T-cell (primary cell): ENCODE measurements at regions not wholly inside any gene's neighbourhood (a gene's known extent, or its start where the extent isn't known, plus 50 kb on each side); places are given as distances from the start of the nearest gene placed in this dataset.

Experiments
- ATAC-seq, 4 experiments: fragments of 200-7000 bp in 3 of 4; fragments of 150-1000 bp in 1 of 4; cut with Tn5 transposase; replicated peaks in 1 of 4; 1 replicate in 3 of 4; 2 replicates in 1 of 4; pipeline ENCODE4 v1.10.0; 2021; ENCODE audit warnings: moderate library complexity in 3 of 4, mild to moderate bottlenecking in 2 of 4, moderate number of reproducible peaks in 1 of 4
- CTCF ChIA-PET, 2 donors: fragments of 300-600 bp; sonication (Branson Sonifier 250); formaldehyde crosslinking; loops; one replicate each; lab custom pipeline; 2022; ENCODE audit warnings: antibody characterized with exemption in 2 of 2; lab: Charles Lee
- POLR2A ChIA-PET, 2 donors: fragments of 300-600 bp; sonication (Branson Sonifier 250); formaldehyde crosslinking; loops; one replicate each; lab custom pipeline; 2022; ENCODE audit warnings: antibody characterized with exemption in 2 of 2; lab: Charles Lee
- DNase-seq, 35 experiments: peaks; one replicate each; pipeline versions ENCODE4 v3.0.0 to v3.0.0-alpha.2; 2013 to 2023
- H3K27ac ChIP-seq: one replicate; pipeline ENCODE4 v1.5.1; 2013; ENCODE audit warnings: low read length
- H3K27me3 ChIP-seq, 2 experiments: replicated peaks in 1 of 2; 1 replicate in 1 of 2; 2 replicates in 1 of 2; pipeline versions ENCODE4 v1.6.1 to v1.7.0; 2013; ENCODE audit warnings: low read length in 1 of 2, mixed read lengths in 1 of 2; ENCODE audit not compliant: control insufficient read depth in 2 of 2, insufficient read depth in 2 of 2; ENCODE audit errors: extremely low read depth in 1 of 2
- H3K36me3 ChIP-seq, 2 donors: 1 replicate in 1 of 2; 2 replicates in 1 of 2; pipeline versions ENCODE4 v1.6.1 to v1.7.0; 2013; ENCODE audit warnings: low read length in 1 of 2; ENCODE audit not compliant: control insufficient read depth in 2 of 2, insufficient read depth in 1 of 2; ENCODE audit errors: extremely low read depth in 1 of 2
- H3K4me1 ChIP-seq, 2 experiments: 1 replicate in 1 of 2; 2 replicates in 1 of 2; pipeline versions ENCODE4 v1.6.1 to v1.7.0; 2013; ENCODE audit warnings: low read length in 2 of 2, mixed read lengths in 1 of 2; ENCODE audit not compliant: insufficient read depth in 2 of 2, control insufficient read depth in 1 of 2; ENCODE audit errors: extremely low read depth in 1 of 2
- H3K4me3 ChIP-seq, 2 donors: 1 replicate in 1 of 2; 2 replicates in 1 of 2; pipeline versions ENCODE4 v1.5.1 to v1.7.0; 2013; ENCODE audit warnings: mild to moderate bottlenecking in 2 of 2, low read length in 1 of 2, moderate library complexity in 1 of 2; ENCODE audit not compliant: control insufficient read depth in 1 of 2; ENCODE audit errors: extremely low read depth in 1 of 2
- H3K9me3 ChIP-seq: 2 replicates; pipeline ENCODE4 v1.7.0; 2013
- H3K27ac Mint-ChIP-seq, 2 donors: one replicate each; pipeline ENCODE4 v1.8.0; 2020 to 2021; ENCODE audit warnings: mild to moderate bottlenecking in 2 of 2, mixed read lengths in 2 of 2
- H3K27me3 Mint-ChIP-seq, 2 donors: one replicate each; pipeline ENCODE4 v1.8.0; 2021 to 2022; ENCODE audit warnings: mixed read lengths in 2 of 2
- H3K36me3 Mint-ChIP-seq: one replicate; pipeline ENCODE4 v1.8.0; 2021; ENCODE audit warnings: mixed read lengths
- H3K4me1 Mint-ChIP-seq, 3 donors: one replicate each; pipeline ENCODE4 v1.8.0; 2020 to 2022; ENCODE audit warnings: mixed read lengths in 3 of 3, mild to moderate bottlenecking in 1 of 3
- H3K4me3 Mint-ChIP-seq, 3 donors: one replicate each; pipeline ENCODE4 v1.8.0; 2020 to 2022; ENCODE audit warnings: mild to moderate bottlenecking in 3 of 3, mixed read lengths in 3 of 3, moderate library complexity in 3 of 3
- H3K9me3 Mint-ChIP-seq, 3 donors: one replicate each; pipeline ENCODE4 v1.8.0; 2020 to 2022; ENCODE audit warnings: mixed read lengths in 3 of 3
- WGBS: methylation state at CpG from one replicate; pipeline ENCODE4 v1.1.5; 2013; ENCODE audit warnings: missing lambda C conversion rate; ENCODE audit not compliant: insufficient coverage; 5-methylcytosine and 5-hydroxymethylcytosine counted together

DNA sequence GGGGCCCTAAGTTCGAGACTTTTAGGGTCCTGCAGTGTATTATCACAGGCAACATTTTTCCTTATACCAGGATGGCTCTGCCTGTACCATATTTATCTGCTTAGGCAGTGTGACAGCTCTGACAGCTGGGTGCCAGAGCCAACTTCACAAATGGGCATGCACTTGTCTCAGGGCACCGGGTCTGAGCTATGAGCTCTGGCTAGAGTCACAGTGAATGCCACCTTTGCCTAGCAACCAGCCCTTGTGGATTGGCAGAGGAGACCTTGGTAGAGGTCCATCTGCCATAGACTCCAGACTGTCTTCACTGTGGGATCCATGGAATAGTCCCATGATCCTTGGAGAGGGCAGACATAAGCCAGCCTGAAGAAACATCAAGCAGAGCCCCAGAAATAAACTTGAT lies 746.6 kb upstream of the TSPY4 start:
- Histone ChIP-seq H3K27me3 (no peaks in the 10 kb centered on the region), H3K4me3 (no peak overlapping the region), H3K27ac (no peak overlapping the region), H3K4me1 (no peaks in the 10 kb centered on the region), H3K36me3 (no peaks in the 10 kb centered on the region), H3K9me3 (no peaks in the 10 kb centered on the region)
- no peaks in the 10 kb centered on the region for H3K9me3 Mint-ChIP-seq
- DNase-seq, result no peak
- ATAC-seq, result no peak
- H3K4me3 Mint-ChIP-seq, result no peak overlapping the region
- H3K27me3 Mint-ChIP-seq, result no peaks in the 10 kb centered on the region
- no peak overlapping the region for H3K27ac Mint-ChIP-seq
- 0% methylated on average over 1 of the region's 2 CpGs for WGBS
- ChIA-PET POLR2A (no interaction called here), CTCF (no interaction called here)
- H3K4me1 Mint-ChIP-seq, result no peaks in the 10 kb centered on the region
- H3K36me3 Mint-ChIP-seq, result no peaks in the 10 kb centered on the region

DNA sequence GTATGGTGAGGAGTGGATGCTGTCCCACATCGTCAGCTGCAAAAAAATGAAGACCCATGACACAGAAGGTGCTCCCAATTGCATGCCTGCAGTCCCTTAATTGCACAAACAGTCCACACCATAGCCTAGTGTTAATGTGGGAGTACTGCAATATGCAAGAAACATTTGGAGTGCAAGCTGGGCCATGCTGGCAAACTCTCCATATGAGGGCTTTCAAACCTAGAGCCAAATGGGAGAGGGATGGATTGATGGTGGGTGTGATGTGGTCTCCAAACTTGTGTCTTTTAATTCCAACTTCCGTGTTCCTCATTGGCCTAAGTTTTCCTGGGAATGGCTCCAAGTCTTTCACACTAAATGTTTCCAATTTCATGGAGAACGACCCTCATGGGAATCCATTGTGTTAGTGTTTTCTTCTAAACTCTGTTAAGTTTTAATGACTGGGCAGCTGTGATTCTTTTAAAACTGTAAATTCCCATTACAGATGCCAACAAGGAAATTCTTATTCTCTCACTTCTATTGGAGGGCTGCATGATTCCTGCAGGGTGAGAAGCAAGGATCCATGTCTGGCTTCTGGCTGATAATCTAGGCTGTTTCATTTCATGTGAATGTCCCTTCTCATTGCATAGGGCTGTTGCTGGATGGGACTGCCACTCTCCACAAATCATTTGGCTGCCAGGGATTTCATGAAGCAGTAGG lies 745.3 kb upstream of the TSPY4 start:
- Mint-ChIP-seq H3K27me3 (no peaks in the 10 kb centered on the region), H3K4me3 (no peak overlapping the region), H3K27ac (no peak overlapping the region), H3K4me1 (no peaks in the 10 kb centered on the region), H3K36me3 (no peaks in the 10 kb centered on the region), H3K9me3 (no peaks in the 10 kb centered on the region)
- ChIA-PET CTCF (no interaction called here), POLR2A (no interaction called here)
- no peak overlapping the region for H3K27ac ChIP-seq
- H3K9me3 ChIP-seq, result no peaks in the 10 kb centered on the region
- no peak overlapping the region for H3K4me3 ChIP-seq
- DNase-seq (no peak), ATAC-seq (no peak)
- H3K4me1 ChIP-seq, result no peaks in the 10 kb centered on the region
- H3K36me3 ChIP-seq, result no peaks in the 10 kb centered on the region
- WGBS, result no CpG with 5 or more reads among the region's 3 CpGs
- H3K27me3 ChIP-seq, result no peaks in the 10 kb centered on the region

GRCh38 chrY:8594657-8595056 lies 742.6 kb upstream of the TSPY4 start:
- Mint-ChIP-seq H3K4me1 (no peaks in the 10 kb centered on the region), H3K4me3 (no peak overlapping the region), H3K27ac (no peak overlapping the region), H3K27me3 (no peaks in the 10 kb centered on the region), H3K36me3 (no peaks in the 10 kb centered on the region), H3K9me3 (no peaks in the 10 kb centered on the region)
- Histone ChIP-seq H3K4me3 (no peak overlapping the region), H3K36me3 (no peaks in the 10 kb centered on the region), H3K27me3 (no peaks in the 10 kb centered on the region), H3K4me1 (no peaks in the 10 kb centered on the region), H3K27ac (no peak overlapping the region), H3K9me3 (no peaks in the 10 kb centered on the region)
- WGBS, result no CpG with 5 or more reads among the region's 3 CpGs
- POLR2A ChIA-PET, result no interaction called here
- no peak for ATAC-seq
- CTCF ChIA-PET, result no interaction called here
- no peak for DNase-seq

DNA sequence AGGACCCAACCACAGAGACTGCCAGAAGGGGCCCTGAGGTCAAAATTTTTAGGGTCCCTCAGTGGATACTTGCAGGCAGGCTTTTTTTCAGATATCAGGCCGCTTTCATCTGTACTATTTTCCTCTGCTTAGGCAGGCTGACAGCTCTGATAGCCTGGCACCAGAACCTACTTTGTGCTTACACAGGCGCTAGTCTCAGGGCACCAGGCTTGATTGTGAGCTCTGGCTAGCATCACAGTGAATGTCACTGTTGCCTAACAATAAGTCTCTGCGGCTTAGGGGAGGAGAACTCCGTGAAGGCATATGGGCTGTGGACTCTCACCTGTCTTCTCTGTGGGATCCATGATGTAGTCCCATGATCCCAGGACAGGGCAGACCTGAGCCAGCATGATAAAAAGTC lies 738.1 kb upstream of the TSPY4 start:
- WGBS, result 43% methylated on average over 1 of the region's 4 CpGs
- no peaks in the 10 kb centered on the region for H3K4me1 Mint-ChIP-seq
- H3K27ac Mint-ChIP-seq, result no peak overlapping the region
- H3K36me3 Mint-ChIP-seq, result no peaks in the 10 kb centered on the region
- no peak overlapping the region for H3K27ac ChIP-seq
- no peaks in the 10 kb centered on the region for H3K9me3 Mint-ChIP-seq
- ATAC-seq, result no peak
- H3K27me3 ChIP-seq, result no peaks in the 10 kb centered on the region
- H3K36me3 ChIP-seq, result no peaks in the 10 kb centered on the region
- CTCF ChIA-PET, result no interaction called here
- no peak overlapping the region for H3K4me3 Mint-ChIP-seq
- H3K9me3 ChIP-seq, result no peaks in the 10 kb centered on the region
- no peak overlapping the region for H3K4me3 ChIP-seq
- no peaks in the 10 kb centered on the region for H3K27me3 Mint-ChIP-seq
- no peak for DNase-seq
- H3K4me1 ChIP-seq, result no peaks in the 10 kb centered on the region
- POLR2A ChIA-PET, result no interaction called here

- no peak overlapping the region for H3K27ac ChIP-seq
- no peaks in the 10 kb centered on the region for H3K4me1 Mint-ChIP-seq
- ATAC-seq (no peak), DNase-seq (no peak)
- H3K36me3 ChIP-seq, result no peaks in the 10 kb centered on the region
- no peaks in the 10 kb centered on the region for H3K4me1 ChIP-seq
- H3K9me3 Mint-ChIP-seq, result no peaks in the 10 kb centered on the region
- no peaks in the 10 kb centered on the region for H3K27me3 Mint-ChIP-seq
- H3K27ac Mint-ChIP-seq, result no peak overlapping the region
- H3K36me3 Mint-ChIP-seq, result no peaks in the 10 kb centered on the region
- no CpG with 5 or more reads among the region's 1 CpG for WGBS
- CTCF ChIA-PET, result no interaction called here
- no peaks in the 10 kb centered on the region for H3K9me3 ChIP-seq
- POLR2A ChIA-PET, result no interaction called here
- no peak overlapping the region for H3K4me3 ChIP-seq
- H3K4me3 Mint-ChIP-seq, result no peak overlapping the region
- H3K27me3 ChIP-seq, result no peaks in the 10 kb centered on the region
Observed at GRCh38 chrY:8610620-8611019, 726.6 kb upstream of the TSPY4 start.

DNA sequence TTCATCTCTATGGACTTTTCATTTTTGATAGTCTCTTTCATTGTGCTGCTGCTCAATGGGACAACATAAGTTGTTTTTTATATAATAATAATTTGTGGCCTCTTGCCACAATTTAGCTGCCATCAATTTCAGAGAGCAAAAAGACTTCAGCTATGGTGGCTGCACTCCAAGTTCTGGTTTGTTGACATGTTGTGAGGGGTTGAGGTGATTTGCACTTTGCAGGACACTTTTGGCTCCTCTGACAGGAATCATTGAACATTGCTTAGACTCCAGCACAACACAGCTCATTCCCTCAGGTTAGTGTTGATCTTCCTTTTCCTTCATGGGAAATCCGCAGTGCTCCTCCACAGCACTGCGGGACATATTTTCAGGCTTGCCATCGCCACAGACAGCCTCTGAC lies 725.4 kb upstream of the TSPY4 start:
- ChIA-PET POLR2A (no interaction called here), CTCF (no interaction called here)
- Mint-ChIP-seq H3K4me3 (no peak overlapping the region), H3K27ac (no peak overlapping the region), H3K4me1 (no peaks in the 10 kb centered on the region), H3K36me3 (no peaks in the 10 kb centered on the region), H3K27me3 (no peaks in the 10 kb centered on the region), H3K9me3 (no peaks in the 10 kb centered on the region)
- no peak overlapping the region for H3K27ac ChIP-seq
- H3K27me3 ChIP-seq, result no peaks in the 10 kb centered on the region
- WGBS, result no CpG with 5 or more reads among the region's 3 CpGs
- no peak overlapping the region for H3K4me3 ChIP-seq
- ATAC-seq (no peak), DNase-seq (no peak)
- H3K9me3 ChIP-seq, result no peaks in the 10 kb centered on the region
- no peaks in the 10 kb centered on the region for H3K36me3 ChIP-seq
- no peaks in the 10 kb centered on the region for H3K4me1 ChIP-seq

- CTCF ChIA-PET, result no interaction called here
- Mint-ChIP-seq H3K36me3 (no peaks in the 10 kb centered on the region), H3K4me3 (no peak overlapping the region), H3K27me3 (no peaks in the 10 kb centered on the region), H3K4me1 (no peaks in the 10 kb centered on the region), H3K9me3 (no peaks in the 10 kb centered on the region), H3K27ac (no peak overlapping the region)
- no peak overlapping the region for H3K27ac ChIP-seq
- H3K4me3 ChIP-seq, result no peak overlapping the region
- no peaks in the 10 kb centered on the region for H3K4me1 ChIP-seq
- H3K27me3 ChIP-seq, result no peaks in the 10 kb centered on the region
- H3K9me3 ChIP-seq, result no peaks in the 10 kb centered on the region
- no peaks in the 10 kb centered on the region for H3K36me3 ChIP-seq
- DNase-seq, result no peak
- WGBS, result no CpG with 5 or more reads among the region's 4 CpGs
- POLR2A ChIA-PET, result no interaction called here
- ATAC-seq, result no peak
Observed at GRCh38 chrY:8618302-8618701, 719.0 kb upstream of the TSPY4 start.
